NT2/D1 (cell line): ENCODE measurements at regions not wholly inside any gene's neighbourhood (a gene's known extent, or its start where the extent isn't known, plus 50 kb on each side); places are given as distances from the start of the nearest gene placed in this dataset.

ENCODE experiments used
- DNase-seq: peaks from one replicate; pipeline ENCODE4 v3.0.0-alpha.2; 2011; ENCODE audit warnings: low read depth, low spot score
- H3K27me3 ChIP-seq: 2 replicates; pipeline ENCODE4 v1.6.0; 2011; ENCODE audit warnings: mild to moderate bottlenecking; ENCODE audit not compliant: insufficient read length, insufficient read depth
- H3K36me3 ChIP-seq: 2 replicates; pipeline ENCODE4 v1.6.1; 2011; ENCODE audit warnings: mild to moderate bottlenecking, low read length, mixed read lengths; ENCODE audit not compliant: insufficient read depth, insufficient read length
- H3K4me1 ChIP-seq: 2 replicates; pipeline ENCODE4 v1.5.1; 2011; ENCODE audit not compliant: insufficient read depth, insufficient read length
- H3K4me3 ChIP-seq: 2 replicates; pipeline ENCODE4 v1.5.1; 2011; ENCODE audit warnings: low read depth; ENCODE audit not compliant: insufficient read length
- H3K9ac ChIP-seq: 2 replicates; pipeline ENCODE4 v1.6.0; 2011; ENCODE audit warnings: low read depth; ENCODE audit not compliant: insufficient read length
- H3K9me3 ChIP-seq: 2 replicates; pipeline ENCODE4 v1.5.1; 2011; ENCODE audit warnings: mild to moderate bottlenecking, low read length; ENCODE audit not compliant: insufficient read depth
- SUZ12 ChIP-seq: IDR thresholded peaks from 2 replicates; pipeline ENCODE4 v1.6.1; 2011; ENCODE audit not compliant: insufficient read length, insufficient read depth; ENCODE audit errors: extremely low read depth
- YY1 ChIP-seq: IDR thresholded peaks from 2 replicates; pipeline ENCODE4 v1.6.1; 2011; ENCODE audit not compliant: insufficient read length, insufficient read depth
- ZNF274 ChIP-seq: IDR thresholded peaks from 2 replicates; pipeline ENCODE4 v1.6.1; 2011; ENCODE audit warnings: mild to moderate bottlenecking, low read depth, low read length

- Histone ChIP-seq H3K9me3 (no peaks in the 10 kb centered on the region), H3K4me3 (no peak overlapping the region)
- TF ChIP-seq YY1 (no peak), SUZ12 (no peak), ZNF274 (no peak)
Measured at GRCh38 chr5:3299441-3299840, 296.2 kb upstream of the IRX1 start.

GRCh38 chr5:3297853-3298252 is 297.8 kb upstream of the IRX1 start:
- H3K4me1 ChIP-seq: no peaks in the 10 kb centered on the region
- H3K9ac ChIP-seq: no peak overlapping the region
- no peak for TF ChIP-seq SUZ12
- no peak for TF ChIP-seq ZNF274
- no peak for TF ChIP-seq YY1
- DNase-seq: no peak
- H3K9me3 ChIP-seq: no peaks in the 10 kb centered on the region
- no peaks in the 10 kb centered on the region for H3K36me3 ChIP-seq
- no peak overlapping the region for H3K4me3 ChIP-seq
- H3K27me3 ChIP-seq: no peaks in the 10 kb centered on the region

More at GRCh38 chr5:3299441-3299840, 296.2 kb upstream of the IRX1 start:
- no peaks in the 10 kb centered on the region for H3K27me3 ChIP-seq
- no peaks in the 10 kb centered on the region for H3K4me1 ChIP-seq
- no peaks in the 10 kb centered on the region for H3K36me3 ChIP-seq
- no peak for DNase-seq
- H3K9ac ChIP-seq: no peak overlapping the region

GRCh38 chr5:3288325-3288724 is 307.3 kb upstream of the IRX1 start:
- DNase-seq: no peak
- Histone ChIP-seq H3K9me3 (no peaks in the 10 kb centered on the region), H3K36me3 (no peaks in the 10 kb centered on the region), H3K9ac (no peak overlapping the region), H3K4me3 (no peak overlapping the region), H3K4me1 (no peaks in the 10 kb centered on the region), H3K27me3 (no peaks in the 10 kb centered on the region)
- TF ChIP-seq ZNF274 (no peak), YY1 (no peak), SUZ12 (no peak)

GRCh38 chr5:3287516-3287915 is 308.1 kb upstream of the IRX1 start:
- DNase-seq: no peak
- H3K27me3 ChIP-seq: no peaks in the 10 kb centered on the region
- no peak overlapping the region for H3K9ac ChIP-seq
- H3K36me3 ChIP-seq: no peaks in the 10 kb centered on the region
- no peaks in the 10 kb centered on the region for H3K4me1 ChIP-seq
- TF ChIP-seq SUZ12 (no peak), ZNF274 (no peak), YY1 (no peak)
- H3K4me3 ChIP-seq: no peak overlapping the region
- H3K9me3 ChIP-seq: no peaks in the 10 kb centered on the region

GRCh38 chr5:3285621-3286020 is 310.0 kb upstream of the IRX1 start:
- Histone ChIP-seq H3K9ac (no peak overlapping the region), H3K4me3 (no peak overlapping the region), H3K4me1 (no peaks in the 10 kb centered on the region), H3K27me3 (no peaks in the 10 kb centered on the region), H3K36me3 (no peaks in the 10 kb centered on the region), H3K9me3 (no peaks in the 10 kb centered on the region)
- TF ChIP-seq SUZ12: no peak
- no peak for TF ChIP-seq YY1
- TF ChIP-seq ZNF274: no peak
- no peak for DNase-seq

- Histone ChIP-seq H3K4me3 (no peak overlapping the region), H3K4me1 (no peaks in the 10 kb centered on the region), H3K27me3 (no peaks in the 10 kb centered on the region), H3K9me3 (no peaks in the 10 kb centered on the region), H3K36me3 (no peaks in the 10 kb centered on the region), H3K9ac (no peak overlapping the region)
- TF ChIP-seq SUZ12 (no peak), YY1 (no peak), ZNF274 (no peak)
- DNase-seq: no peak
Measured at GRCh38 chr5:3284506-3284905, 311.1 kb upstream of the IRX1 start.

- TF ChIP-seq ZNF274 (no peak), SUZ12 (no peak), YY1 (no peak)
- no peaks in the 10 kb centered on the region for H3K9me3 ChIP-seq
Measured at GRCh38 chr5:3282841-3283240, 312.8 kb upstream of the IRX1 start.

More at GRCh38 chr5:3282841-3283240, 312.8 kb upstream of the IRX1 start:
- DNase-seq: no peak
- Histone ChIP-seq H3K27me3 (no peaks in the 10 kb centered on the region), H3K9ac (no peak overlapping the region), H3K4me3 (no peak overlapping the region), H3K4me1 (no peaks in the 10 kb centered on the region), H3K36me3 (no peaks in the 10 kb centered on the region)
